OCI-LY3 (cell line): ENCODE measurements at regions not wholly inside any gene's neighbourhood (a gene's known extent, or its start where the extent isn't known, plus 50 kb on each side); places are given as distances from the start of the nearest gene placed in this dataset.
"Not testable (repeated sequence)": the region's sequence is repeated elsewhere in the genome, so short reads cannot be mapped to it uniquely, and the experiment has no call there.

ENCODE experiments used
- H2AFZ ChIP-seq: fragments of 200-600, 300-600 bp; shearing (Covaris generic); 2 replicates; pipeline ENCODE4 v1.6.0; 2014; ENCODE audit warnings: antibody characterized with exemption, low read depth, low read length
- H3K27ac ChIP-seq: fragments of 200-600, 300-600 bp; sonication (generic); 2 replicates; pipeline ENCODE4 v1.5.1; 2014; ENCODE audit warnings: mild to moderate bottlenecking, low read length, moderate library complexity, mixed read lengths
- H3K27me3 ChIP-seq: fragments of 200-600, 300-600 bp; sonication (generic); 2 replicates; pipeline ENCODE4 v1.6.1; 2014; ENCODE audit warnings: low read depth, low read length, mixed read lengths
- H3K36me3 ChIP-seq: fragments of 200-600, 300-600 bp; sonication (generic); replicated peaks from 2 replicates; pipeline ENCODE3; 2014; ENCODE audit warnings: low read depth, low read length, mixed read lengths
- H3K4me1 ChIP-seq: fragments of 300-600, 200-600 bp; sonication (generic); 2 replicates; pipeline ENCODE4 v1.6.1; 2014; ENCODE audit warnings: low read length, mixed read lengths
- H3K4me2 ChIP-seq: fragments of 200-600, 300-600 bp; sonication (generic); 2 replicates; pipeline ENCODE4 v1.6.1; 2014; ENCODE audit warnings: low read length, mixed read lengths
- H3K4me3 ChIP-seq: fragments of 300-600, 200-600 bp; sonication (generic); 2 replicates; pipeline ENCODE4 v1.5.1; 2014; ENCODE audit warnings: antibody characterized with exemption, mild to moderate bottlenecking, low read length, moderate library complexity
- H3K79me2 ChIP-seq: fragments of 300-600, 200-600 bp; shearing (Covaris generic); 2 replicates; pipeline ENCODE4 v1.6.1; 2014; ENCODE audit warnings: mild to moderate bottlenecking, low read length, mixed read lengths
- H3K9ac ChIP-seq: fragments of 300-600, 200-600 bp; shearing (Covaris generic); 2 replicates; pipeline ENCODE4 v1.6.0; 2014; ENCODE audit warnings: mild to moderate bottlenecking, low read length, moderate library complexity
- H3K9me3 ChIP-seq: fragments of 200-600, 300-600 bp; shearing (Covaris generic); 2 replicates; pipeline ENCODE4 v1.6.1; 2014; ENCODE audit warnings: low read length, mixed read lengths; ENCODE audit not compliant: insufficient read depth
- H4K20me1 ChIP-seq: fragments of 200-600, 300-600 bp; sonication (generic); 2 replicates; pipeline ENCODE4 v1.6.1; 2016; ENCODE audit warnings: low read length, mixed read lengths; ENCODE audit not compliant: insufficient read depth
- CTCF ChIP-seq: fragments of 200-600, 300-600 bp; sonication (generic); IDR thresholded peaks from 2 replicates; pipeline ENCODE4 v1.5.1; 2014; ENCODE audit warnings: antibody characterized with exemption, low read length, low read depth
- EZH2phosphoT487 ChIP-seq: fragments of 200-600 bp; shearing (Covaris generic); IDR thresholded peaks from 2 replicates; pipeline ENCODE4 v1.6.1; 2018; ENCODE audit warnings: antibody characterized with exemption, mixed run types, low read depth

GRCh38 chr2:237238249-237238648 lies 152.6 kb downstream of the COPS8 start:
- H3K4me1 ChIP-seq: no peaks in the 10 kb centered on the region
- TF ChIP-seq CTCF: no peak
- no peak for TF ChIP-seq EZH2phosphoT487
- H3K27me3 ChIP-seq: no peaks in the 10 kb centered on the region
- H2AFZ ChIP-seq: no peak overlapping the region
- no peak overlapping the region for H3K9ac ChIP-seq
- H3K4me3 ChIP-seq: no peak overlapping the region
- no peaks in the 10 kb centered on the region for H4K20me1 ChIP-seq
- H3K36me3 ChIP-seq: no peaks in the 10 kb centered on the region
- H3K27ac ChIP-seq: no peak overlapping the region
- H3K9me3 ChIP-seq: no peaks in the 10 kb centered on the region
- H3K4me2 ChIP-seq: no peak overlapping the region
- H3K79me2 ChIP-seq: no peaks in the 10 kb centered on the region

GRCh38 chr2:237240252-237240651 lies 154.6 kb downstream of the COPS8 start:
- Histone ChIP-seq H3K9ac (no peak overlapping the region), H2AFZ (no peak overlapping the region), H3K36me3 (no peaks in the 10 kb centered on the region), H4K20me1 (no peaks in the 10 kb centered on the region), H3K4me3 (no peak overlapping the region), H3K9me3 (no peaks in the 10 kb centered on the region), H3K27ac (no peak overlapping the region), H3K4me1 (no peaks in the 10 kb centered on the region), H3K79me2 (no peaks in the 10 kb centered on the region), H3K27me3 (no peaks in the 10 kb centered on the region), H3K4me2 (no peak overlapping the region)
- TF ChIP-seq EZH2phosphoT487: no peak
- TF ChIP-seq CTCF: no peak

- H3K36me3 ChIP-seq, H3K4me1 ChIP-seq, H3K9me3 ChIP-seq: not testable (repeated sequence)
Observed at GRCh38 chr2:237240868-237241267, 155.2 kb downstream of the COPS8 start.

GRCh38 chr2:237242091-237242536 lies 156.4 kb downstream of the COPS8 start:
- Histone ChIP-seq H3K4me1 (no peaks in the 10 kb centered on the region), H2AFZ (no peak overlapping the region), H4K20me1 (no peaks in the 10 kb centered on the region), H3K36me3 (no peaks in the 10 kb centered on the region), H3K9me3 (no peaks in the 10 kb centered on the region), H3K9ac (no peak overlapping the region), H3K4me2 (no peak overlapping the region), H3K79me2 (no peaks in the 10 kb centered on the region), H3K27ac (no peak overlapping the region), H3K27me3 (no peaks in the 10 kb centered on the region), H3K4me3 (no peak overlapping the region)
- no peak for TF ChIP-seq CTCF

More at GRCh38 chr2:237240868-237241267, 155.2 kb downstream of the COPS8 start:
- H3K79me2 ChIP-seq, H3K27me3 ChIP-seq, H3K4me3 ChIP-seq, H3K4me2 ChIP-seq, H4K20me1 ChIP-seq, H3K9ac ChIP-seq, H2AFZ ChIP-seq, H3K27ac ChIP-seq: not testable (repeated sequence)

GRCh38 chr2:237243487-237243886 lies 157.8 kb downstream of the COPS8 start:
- Histone ChIP-seq H3K27ac (no peak overlapping the region), H3K36me3 (no peaks in the 10 kb centered on the region), H3K4me3 (no peak overlapping the region), H3K79me2 (no peaks in the 10 kb centered on the region), H4K20me1 (no peaks in the 10 kb centered on the region), H2AFZ (no peak overlapping the region), H3K4me1 (no peaks in the 10 kb centered on the region), H3K4me2 (no peak overlapping the region), H3K27me3 (no peaks in the 10 kb centered on the region), H3K9me3 (no peaks in the 10 kb centered on the region), H3K9ac (no peak overlapping the region)
- no peak for TF ChIP-seq CTCF
- no peak for TF ChIP-seq EZH2phosphoT487
